Activated CD4-positive, alpha-beta T cell treated with anti-CD3 and anti-CD28 coated beads, Interleukin-2, Interleukin-4, amounts not matched to agents 100 ng/mL and 50 ng/mL, durations not matched to agents 16 hours and 8 hours (primary cell): ENCODE measurements at regions not wholly inside any gene's neighbourhood (a gene's known extent, or its start where the extent isn't known, plus 50 kb on each side); places are given as distances from the start of the nearest gene placed in this dataset.

Experiments used
- DNase-seq: peaks from one replicate; pipeline ENCODE4 v3.0.0-alpha.2; 2020; ENCODE audit warnings: low spot score

DNA sequence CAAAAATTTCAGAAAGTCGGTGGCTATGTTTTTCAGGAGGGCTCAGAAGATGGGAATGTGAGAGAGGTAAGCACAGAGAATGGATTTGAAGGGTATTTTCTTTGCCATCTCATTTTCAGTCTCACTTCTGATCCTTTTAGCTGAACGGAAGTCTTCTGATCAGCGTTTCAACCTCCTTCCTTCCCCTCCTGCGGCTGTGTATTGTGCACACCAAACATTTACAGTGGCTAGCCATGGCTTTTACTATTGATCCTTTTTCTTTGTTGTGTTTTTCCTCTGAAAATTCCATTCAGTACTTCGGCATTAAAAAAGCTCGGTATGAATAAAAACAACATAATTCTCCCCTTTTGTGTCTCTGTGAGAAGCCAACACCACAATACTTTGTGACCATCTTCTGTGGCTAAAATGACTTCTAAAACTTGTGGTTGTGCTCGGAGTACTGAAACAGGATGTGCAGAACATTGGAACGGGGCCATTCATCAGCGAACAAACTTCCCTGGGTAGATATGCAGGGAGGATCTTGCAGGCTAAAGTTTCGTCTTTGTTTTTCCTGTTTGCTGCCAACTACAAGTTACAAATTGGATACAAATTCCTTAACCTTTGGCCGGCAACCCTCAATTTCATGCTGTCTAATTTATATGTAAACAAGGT lies 260.8 kb upstream of the FAM98A start:
- no peak for DNase-seq

GRCh38 chr2:33859176-33859575 lies 260.1 kb upstream of the FAM98A start:
- DNase-seq = no peak

GRCh38 chr2:33848486-33848885 lies 249.4 kb upstream of the FAM98A start:
- no peak for DNase-seq

GRCh38 chr2:33839791-33840190 lies 240.7 kb upstream of the FAM98A start:
- DNase-seq = no peak

DNA sequence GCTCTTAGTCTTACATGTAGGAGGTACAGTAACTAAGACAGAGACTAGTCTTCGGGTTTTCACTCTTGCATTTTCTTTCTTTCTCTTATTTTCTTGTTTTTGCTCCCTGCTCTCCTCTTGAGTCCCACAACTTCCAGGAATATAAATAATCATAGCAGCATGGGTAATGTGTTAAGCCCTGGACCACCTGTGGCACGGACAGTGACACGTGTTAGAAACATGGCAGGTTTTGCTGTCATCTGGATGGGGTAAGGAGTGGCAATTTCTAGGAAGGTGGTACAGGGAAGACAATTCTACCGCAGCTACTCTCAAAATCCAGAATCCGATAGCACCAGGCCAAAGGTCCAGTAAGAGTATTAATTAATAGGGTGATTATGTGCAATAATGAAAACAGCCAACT lies 237.5 kb upstream of the FAM98A start:
- DNase-seq = no peak

DNA sequence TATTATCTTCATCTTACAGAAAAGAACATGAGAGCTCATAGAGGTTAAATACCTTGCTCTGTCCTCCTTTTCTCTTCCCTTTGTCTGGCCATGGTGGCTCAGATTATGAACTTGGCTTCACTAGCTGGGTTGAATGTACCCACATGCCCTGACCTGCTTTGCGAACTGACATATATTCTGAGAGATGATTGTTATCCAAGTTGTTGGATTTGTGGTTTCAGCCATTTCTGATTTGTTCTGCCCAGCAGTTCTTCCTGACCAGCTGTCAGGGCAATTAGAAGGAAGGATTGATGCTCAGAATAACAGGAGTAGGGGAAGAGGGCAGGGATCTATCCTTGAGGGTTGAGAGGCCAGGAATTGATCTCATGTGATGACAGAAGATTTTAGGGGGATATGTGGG lies 236.8 kb upstream of the FAM98A start:
- no peak for DNase-seq

DNA sequence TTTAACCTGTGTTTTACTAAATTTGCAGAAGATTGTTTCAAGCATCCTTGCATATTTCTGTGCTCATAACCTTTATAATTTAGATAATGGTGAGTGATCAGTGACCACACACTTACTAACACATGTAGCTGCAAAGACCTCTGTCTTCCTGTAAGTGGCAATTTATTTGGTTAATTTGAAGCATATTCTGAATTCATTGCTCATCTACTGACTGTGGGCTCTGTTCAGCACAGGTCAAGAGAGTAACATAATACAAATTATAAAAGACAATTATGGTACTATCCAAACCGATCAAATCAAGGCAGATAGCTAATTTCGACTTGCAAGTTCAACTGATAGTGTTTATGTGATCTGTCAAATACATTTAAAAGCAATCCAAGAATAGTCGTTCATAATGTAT lies 223.9 kb upstream of the FAM98A start:
- DNase-seq = no peak

- DNase-seq = no peak
Measured at GRCh38 chr2:33812707-33813106, 213.6 kb upstream of the FAM98A start.

DNA sequence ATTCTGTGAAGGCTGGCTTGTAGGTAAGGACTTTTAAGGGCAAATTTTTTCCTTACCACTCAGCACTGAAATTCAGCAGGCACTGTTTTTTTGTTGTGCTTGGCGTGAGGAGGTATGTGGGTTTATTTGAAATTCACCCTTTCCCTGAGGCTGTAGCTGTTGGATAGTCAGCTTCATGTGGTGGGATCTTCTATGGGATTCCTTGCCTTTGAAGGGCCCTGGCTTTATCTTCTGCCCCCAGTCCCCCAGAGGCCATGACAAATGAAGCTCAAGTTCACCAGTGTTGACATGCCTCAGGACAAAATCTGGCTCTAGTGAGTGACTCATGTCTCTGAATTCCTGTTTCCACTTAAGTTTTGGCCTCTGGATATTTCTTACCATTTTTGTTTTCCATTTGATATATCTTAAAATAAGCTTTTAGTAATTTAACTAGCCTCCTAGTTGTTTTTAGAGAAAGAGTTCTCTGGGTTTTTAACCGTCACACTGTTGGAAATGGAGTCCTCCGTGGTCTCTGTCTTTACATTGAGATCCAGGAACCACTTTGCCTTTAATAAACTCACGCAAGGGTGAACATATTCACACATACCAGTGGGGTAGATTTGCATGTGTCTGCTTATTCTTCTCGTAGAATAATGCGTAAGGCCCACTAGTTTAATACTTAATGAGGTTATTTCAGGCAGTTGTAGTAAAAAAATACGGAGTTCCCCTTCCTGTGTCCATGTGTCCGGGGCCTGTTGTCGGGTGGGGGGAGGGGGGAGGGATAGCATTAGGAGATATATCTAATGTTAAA lies 211.1 kb upstream of the FAM98A start:
- no peak for DNase-seq

GRCh38 chr2:33806041-33806440 lies 206.9 kb upstream of the FAM98A start:
- no peak for DNase-seq

- no peak for DNase-seq
Measured at GRCh38 chr2:33804155-33804554, 205.1 kb upstream of the FAM98A start.

DNA sequence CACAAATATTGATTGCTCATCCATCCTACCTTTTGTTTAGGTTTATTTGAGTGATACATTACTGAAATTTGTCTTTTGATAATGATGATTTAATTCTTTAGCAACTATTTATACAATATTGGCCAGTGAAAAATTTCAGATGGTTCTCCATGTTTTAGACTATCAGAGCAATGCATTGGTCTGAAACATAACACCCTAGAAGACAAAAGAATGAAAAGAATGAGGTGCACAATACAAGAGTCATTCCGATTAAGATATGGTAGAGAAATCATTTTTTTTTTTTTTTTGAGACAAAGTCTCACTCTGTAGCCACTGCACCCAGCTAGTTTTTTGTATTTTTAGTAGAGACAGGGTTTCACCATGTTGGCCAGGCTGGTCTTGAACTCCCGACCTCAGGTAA lies 197.4 kb upstream of the FAM98A start:
- no peak for DNase-seq

DNA sequence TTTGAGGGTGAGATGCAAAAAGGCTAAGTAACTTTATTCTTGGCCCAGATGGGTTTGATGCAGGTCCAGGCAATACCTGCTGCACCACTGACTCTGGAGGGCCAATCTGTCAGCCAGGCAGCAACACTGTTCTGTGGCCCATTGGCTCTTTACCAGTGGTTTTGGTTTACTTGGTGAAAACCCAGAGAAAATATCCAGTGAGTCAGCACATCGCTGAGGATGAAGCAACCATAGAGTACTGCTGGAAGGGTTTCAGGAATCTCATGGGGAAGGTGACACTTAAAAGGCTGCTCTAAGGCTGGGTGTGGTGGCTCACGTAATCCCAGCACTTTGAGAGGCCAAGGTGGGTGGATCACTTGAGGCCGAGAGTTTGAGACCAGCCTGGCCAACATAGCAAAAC lies 192.5 kb upstream of the FAM98A start:
- DNase-seq = no peak

DNA sequence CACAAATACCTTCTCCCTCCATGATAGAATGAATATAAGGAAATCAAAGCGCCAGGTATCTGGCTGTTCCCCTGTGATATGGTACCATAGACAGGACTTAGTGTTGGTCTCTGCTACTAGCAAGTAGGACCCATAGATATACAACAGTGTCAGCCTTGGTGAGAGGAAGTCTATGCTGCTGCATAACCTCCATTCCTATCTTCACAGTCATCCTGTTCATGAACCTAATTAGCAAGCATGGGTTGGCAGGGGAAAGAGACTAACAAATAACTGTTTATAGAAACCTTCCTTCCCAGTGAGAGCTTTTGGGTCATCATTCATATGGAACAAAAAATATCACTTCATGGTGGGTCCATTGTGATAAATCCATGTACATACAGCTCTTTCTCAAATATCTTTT lies 188.9 kb upstream of the FAM98A start:
- no peak for DNase-seq

- no peak for DNase-seq
Measured at GRCh38 chr2:33786881-33787280, 187.8 kb upstream of the FAM98A start.

DNA sequence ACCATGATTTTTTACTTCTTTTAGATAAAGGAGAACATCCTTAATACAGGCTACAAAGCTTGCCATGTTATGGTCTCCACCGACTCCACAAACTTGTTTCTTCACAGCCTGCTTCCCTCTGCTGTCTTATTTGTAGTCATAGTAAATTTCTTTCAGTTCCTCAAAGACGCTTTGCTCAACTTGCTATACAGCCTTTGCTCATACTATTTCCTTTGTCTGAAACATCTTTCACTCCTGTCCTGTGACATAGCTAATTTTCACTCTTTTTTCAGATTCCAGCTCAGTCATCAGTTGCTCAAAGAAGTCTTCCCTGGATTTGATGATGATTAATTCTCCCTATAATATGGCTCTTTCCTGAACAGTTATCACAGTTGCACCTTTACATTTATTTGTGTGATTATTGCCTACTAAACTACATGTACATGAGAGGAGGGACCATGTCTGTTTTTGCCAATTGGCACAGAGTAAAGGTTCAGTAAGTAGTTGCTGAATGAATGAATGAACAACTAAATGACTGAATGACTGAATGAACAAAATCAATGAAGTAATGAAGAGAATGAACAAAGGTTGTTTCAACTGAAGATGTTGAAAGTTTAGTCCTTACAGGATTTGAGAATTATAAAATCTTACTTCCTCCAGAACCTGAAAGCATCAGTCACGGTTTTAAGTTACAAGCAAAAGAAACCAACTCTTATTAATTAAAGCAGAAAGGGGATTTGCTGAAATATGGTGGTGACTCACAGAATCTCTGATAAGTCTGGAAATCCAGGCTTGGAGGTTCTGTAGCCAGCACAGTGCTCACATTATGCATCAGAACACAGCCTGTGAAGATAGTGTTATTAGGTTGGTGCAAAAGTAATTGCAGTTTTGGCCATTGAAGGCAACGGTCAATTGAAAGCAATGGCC lies 186.4 kb upstream of the FAM98A start:
- no peak for DNase-seq

DNA sequence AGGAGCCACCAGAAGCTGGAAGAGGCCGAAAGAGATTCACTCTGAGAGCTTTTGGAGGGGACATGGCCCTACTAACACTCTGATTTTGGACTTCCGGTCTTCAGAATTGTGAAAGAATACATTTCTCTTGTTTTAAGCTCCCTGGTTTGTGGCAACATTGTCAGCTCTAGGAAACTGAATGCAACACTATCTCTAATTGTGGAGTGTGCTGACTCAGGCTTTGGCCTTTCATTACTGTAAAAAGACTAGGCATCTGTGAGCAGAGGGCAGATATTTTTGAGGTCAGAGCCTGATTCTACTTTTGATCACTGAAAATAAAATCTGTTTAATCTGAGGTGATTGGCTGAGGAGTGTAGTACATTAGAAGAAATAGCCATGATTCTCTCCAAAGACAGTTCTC lies 185.4 kb upstream of the FAM98A start:
- no peak for DNase-seq

DNA sequence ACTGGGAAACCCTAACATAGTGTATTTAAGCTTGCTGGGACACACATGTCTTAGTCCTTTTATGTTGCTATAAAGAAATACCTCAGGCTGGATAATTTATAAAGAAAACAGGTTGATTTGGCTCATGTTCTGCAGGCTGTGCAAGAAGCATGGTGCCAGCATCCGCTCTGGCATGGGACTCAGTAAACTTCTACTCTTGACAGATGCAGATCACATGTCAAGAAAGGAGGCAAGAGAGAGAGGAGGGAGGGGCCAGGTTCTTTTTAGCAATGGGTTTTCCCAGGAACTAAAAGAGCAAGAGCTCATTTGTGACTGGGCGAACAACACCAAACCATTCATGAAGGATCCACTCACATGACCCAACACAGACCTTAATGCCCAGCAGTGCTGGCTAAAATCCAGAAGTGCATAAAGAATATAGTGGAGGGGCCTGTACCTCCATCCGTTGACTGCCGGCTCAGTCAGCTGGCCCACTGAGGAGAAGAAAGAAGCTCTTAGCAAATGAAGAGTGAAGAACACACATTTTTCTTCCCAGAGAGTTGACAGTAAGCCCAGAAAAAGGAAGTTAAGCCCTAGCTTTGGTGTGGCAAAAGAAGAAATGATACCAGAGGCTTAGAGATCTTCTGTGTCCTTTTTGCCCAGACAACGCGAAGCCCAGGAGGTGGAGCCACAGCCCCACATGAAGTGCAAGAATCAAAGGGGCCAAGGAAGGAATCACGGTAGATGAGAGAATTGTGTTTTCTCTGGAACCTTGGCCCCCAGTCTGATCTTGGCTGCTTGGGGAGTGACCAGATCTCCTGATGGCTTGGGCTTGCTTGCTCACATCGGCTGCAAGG lies 183.5 kb upstream of the FAM98A start:
- no peak for DNase-seq

DNA sequence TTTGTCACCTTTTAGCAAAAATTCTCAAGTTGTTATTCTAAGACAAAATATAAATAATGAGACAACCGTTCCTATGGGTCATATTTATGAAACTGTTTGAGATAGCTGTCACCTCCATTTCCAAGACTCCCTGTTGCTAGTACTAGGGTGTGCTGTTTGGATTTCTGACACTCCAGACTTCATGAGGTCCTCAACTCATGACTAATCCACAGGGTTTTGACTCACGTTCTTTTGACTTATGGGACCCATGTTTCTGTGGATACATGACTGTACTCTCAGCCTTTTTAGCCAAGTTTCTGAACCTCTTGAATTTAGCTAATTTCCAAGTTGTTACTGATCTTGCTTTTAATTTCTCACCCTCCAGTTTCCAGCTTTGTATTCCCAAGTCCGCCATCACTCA lies 178.7 kb upstream of the FAM98A start:
- DNase-seq = no peak

GRCh38 chr2:33775306-33775705 lies 176.2 kb upstream of the FAM98A start:
- no peak for DNase-seq

DNA sequence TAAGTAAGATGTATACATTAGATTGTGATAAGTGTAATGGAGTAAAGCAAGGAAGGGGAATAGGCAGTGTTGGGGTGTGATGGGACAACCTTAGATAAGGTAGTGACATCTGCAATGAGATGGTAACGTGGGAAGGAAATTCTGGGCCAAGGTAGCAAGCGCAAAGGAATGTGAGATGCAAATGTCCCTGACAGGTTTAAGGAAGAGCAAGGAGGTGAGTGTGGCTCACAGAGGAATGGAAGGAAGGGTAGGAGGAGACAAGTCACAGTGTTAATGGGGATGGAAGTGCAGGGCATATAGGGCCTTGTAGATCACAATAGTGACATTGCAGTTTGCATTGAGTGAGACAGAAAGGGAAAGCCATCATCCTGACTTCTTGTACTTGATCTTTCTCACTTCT lies 170.9 kb upstream of the FAM98A start:
- no peak for DNase-seq

GRCh38 chr2:33766175-33766574 lies 167.1 kb upstream of the FAM98A start:
- DNase-seq = no peak
